ENCODE measurements at regions not wholly inside any gene's neighbourhood (a gene's known extent, or its start where the extent isn't known, plus 50 kb on each side); places are given as distances from the start of the nearest gene placed in this dataset.

DNA sequence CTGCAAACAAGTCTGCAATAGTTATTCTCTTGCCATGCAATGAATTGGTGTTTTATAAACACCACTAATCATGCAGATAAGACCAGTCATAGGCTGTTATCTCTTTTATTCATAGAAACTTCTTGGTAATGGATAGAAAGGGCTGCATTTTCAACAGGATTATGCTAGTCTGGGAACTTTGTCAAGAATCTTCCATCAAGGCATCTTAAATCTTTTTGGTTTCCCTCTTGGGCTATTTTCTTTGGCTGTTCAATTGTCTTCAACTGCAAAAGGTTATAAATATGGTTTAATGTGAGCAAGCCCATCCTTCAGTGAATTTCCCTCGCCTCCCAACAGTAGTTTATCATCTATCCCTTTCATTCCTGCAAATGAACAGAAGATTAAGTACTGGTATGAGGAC is 59.0 kb upstream of the MINAR1 start:
- no peak for DNase-seq (ENCODE audit: low read depth in 2 of 2)

- no peak for DNase-seq (ENCODE audit: low read depth in 2 of 2)
Observed at GRCh38 chr15:79373728-79374127, 58.4 kb upstream of the MINAR1 start.

DNA sequence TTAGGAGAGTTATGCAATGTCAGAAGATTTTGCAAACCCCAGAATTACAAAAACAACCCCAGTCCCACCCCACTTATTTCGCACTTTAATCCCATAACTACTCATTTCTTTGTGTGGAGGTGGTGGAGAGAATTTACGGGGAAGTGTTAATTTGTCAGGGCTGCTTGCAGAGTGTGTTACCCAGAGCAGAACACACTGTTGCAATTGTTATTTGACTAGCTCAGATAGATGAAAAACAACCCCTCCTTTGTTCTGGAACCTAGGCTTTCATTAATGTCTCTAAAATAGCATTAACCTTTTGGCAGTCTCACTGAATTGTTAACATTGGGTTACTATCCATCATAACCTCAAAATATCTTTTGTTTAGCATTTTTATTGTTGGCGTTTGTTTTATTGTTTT is 55.8 kb upstream of the MINAR1 start:
- no peak for DNase-seq (ENCODE audit: low read depth in 2 of 2)

- no peak for DNase-seq (ENCODE audit: low read depth in 2 of 2)
Observed at GRCh38 chr15:79378394-79379109, 53.6 kb upstream of the MINAR1 start.

DNA sequence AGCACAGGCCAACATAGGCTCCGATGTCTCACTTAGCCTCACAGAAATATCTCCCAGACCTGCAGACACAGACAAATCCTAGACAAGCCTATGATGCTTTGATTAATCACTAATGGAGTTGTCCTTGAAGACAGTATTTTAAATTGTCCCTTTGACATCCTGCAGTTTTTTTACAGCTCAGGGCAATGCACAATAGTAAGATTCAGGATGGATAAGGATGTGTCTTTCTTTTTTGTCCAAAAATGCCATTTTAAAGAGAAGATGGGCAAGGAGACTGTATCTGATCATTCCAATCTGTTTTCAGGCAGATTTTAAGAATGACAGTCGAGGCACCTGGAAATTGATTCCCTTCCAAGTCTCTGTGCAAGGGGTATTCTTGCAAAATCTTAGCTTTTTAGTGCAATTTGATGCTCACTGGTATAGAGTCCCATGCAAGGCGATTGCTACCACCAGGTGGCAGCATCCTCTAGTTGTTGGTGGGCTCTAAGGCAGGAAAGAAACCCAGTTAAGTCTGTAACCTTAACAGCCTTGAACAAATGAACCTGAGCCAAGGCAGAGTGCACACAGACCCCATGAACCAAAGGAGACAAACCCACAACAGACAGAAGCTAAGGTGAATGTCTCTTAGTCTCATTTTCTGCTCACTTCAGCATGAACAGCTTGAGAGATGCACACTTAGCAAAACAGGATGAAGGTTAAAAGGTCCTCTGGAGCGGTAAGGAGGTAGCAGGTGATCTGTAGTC is 51.2 kb upstream of the MINAR1 start:
- peak; percentile 53 to 71 for DNase-seq (ENCODE audit: low read depth in 2 of 2)

- no peak for DNase-seq (ENCODE audit: low read depth in 2 of 2)
Observed at GRCh38 chr15:79381593-79381992, 50.5 kb upstream of the MINAR1 start.

All from stimulated activated CD4-positive, alpha-beta T cell treated with anti-CD3 and anti-CD28 coated beads, Interleukin-15, amount 100 ng/mL, for 48 hours (primary cell).